BLaER1 (cell line): ENCODE measurements at regions not wholly inside any gene's neighbourhood (a gene's known extent, or its start where the extent isn't known, plus 50 kb on each side); places are given as distances from the start of the nearest gene placed in this dataset.
"Not testable (repeated sequence)": the region's sequence is repeated elsewhere in the genome, so short reads cannot be mapped to it uniquely, and the experiment has no call there.

Experiments used
- H3K27ac ChIP-seq: shearing (Covaris generic); formaldehyde crosslinking; 2 replicates; pipeline ENCODE4 v1.8.1; 2022
- H3K27me3 ChIP-seq: shearing (Covaris generic); formaldehyde crosslinking; 2 replicates; pipeline ENCODE4 v1.8.1; 2022
- H3K36me3 ChIP-seq: shearing (Covaris generic); formaldehyde crosslinking; 2 replicates; pipeline ENCODE4 v1.8.1; 2022
- H3K4me1 ChIP-seq: shearing (Covaris generic); formaldehyde crosslinking; 2 replicates; pipeline ENCODE4 v1.8.1; 2022
- H3K4me2 ChIP-seq: shearing (Covaris generic); formaldehyde crosslinking; 2 replicates; pipeline ENCODE4 v1.8.1; 2022
- H3K4me3 ChIP-seq: shearing (Covaris generic); formaldehyde crosslinking; 2 replicates; pipeline ENCODE4 v1.8.1; 2022
- H3K9ac ChIP-seq: shearing (Covaris generic); formaldehyde crosslinking; 2 replicates; pipeline ENCODE4 v1.8.1; 2022
- H3K9me3 ChIP-seq: shearing (Covaris generic); formaldehyde crosslinking; 2 replicates; pipeline ENCODE4 v1.8.1; 2022
- H4K20me1 ChIP-seq: shearing (Covaris generic); formaldehyde crosslinking; 2 replicates; pipeline ENCODE4 v1.8.1; 2022
- Cebpa-rat ChIP-seq: shearing (Covaris generic); IDR thresholded peaks from 2 replicates; pipeline ENCODE4 v1.8.1; 2022

GRCh38 chr15:96858694-96859093 is 528.2 kb downstream of the NR2F2 start:
- Histone ChIP-seq H3K36me3 (no peaks in the 10 kb centered on the region), H3K9ac (no peak overlapping the region), H3K9me3 (peaks cover 7% of the 10 kb centered on the region; the same call in 1 of the 2 replicates), H4K20me1 (no peaks in the 10 kb centered on the region), H3K27me3 (no peaks in the 10 kb centered on the region), H3K27ac (no peak overlapping the region), H3K4me1 (no peaks in the 10 kb centered on the region), H3K4me2 (no peak overlapping the region), H3K4me3 (no peak overlapping the region)
- TF ChIP-seq Cebpa-rat: no peak

GRCh38 chr15:96860741-96861140 is 530.2 kb downstream of the NR2F2 start:
- Histone ChIP-seq H3K36me3 (no peaks in the 10 kb centered on the region), H3K27me3 (no peaks in the 10 kb centered on the region), H3K9ac (no peak overlapping the region), H3K4me2 (no peak overlapping the region), H3K27ac (no peak overlapping the region), H3K4me1 (no peaks in the 10 kb centered on the region), H4K20me1 (no peaks in the 10 kb centered on the region), H3K9me3 (peaks cover 7% of the 10 kb centered on the region; the same call in 1 of the 2 replicates), H3K4me3 (no peak overlapping the region)
- TF ChIP-seq Cebpa-rat: no peak

GRCh38 chr15:96867992-96868391 is 537.5 kb downstream of the NR2F2 start:
- Histone ChIP-seq H3K27ac (no peak overlapping the region), H3K36me3 (no peaks in the 10 kb centered on the region), H3K4me3 (no peak overlapping the region), H3K9ac (no peak overlapping the region), H3K4me2 (no peak overlapping the region), H3K9me3 (peaks cover 13% of the 10 kb centered on the region), H4K20me1 (no peaks in the 10 kb centered on the region), H3K27me3 (no peaks in the 10 kb centered on the region), H3K4me1 (no peaks in the 10 kb centered on the region)
- no peak for TF ChIP-seq Cebpa-rat

GRCh38 chr15:96869122-96869521 is 538.6 kb downstream of the NR2F2 start:
- no peak for TF ChIP-seq Cebpa-rat

DNA sequence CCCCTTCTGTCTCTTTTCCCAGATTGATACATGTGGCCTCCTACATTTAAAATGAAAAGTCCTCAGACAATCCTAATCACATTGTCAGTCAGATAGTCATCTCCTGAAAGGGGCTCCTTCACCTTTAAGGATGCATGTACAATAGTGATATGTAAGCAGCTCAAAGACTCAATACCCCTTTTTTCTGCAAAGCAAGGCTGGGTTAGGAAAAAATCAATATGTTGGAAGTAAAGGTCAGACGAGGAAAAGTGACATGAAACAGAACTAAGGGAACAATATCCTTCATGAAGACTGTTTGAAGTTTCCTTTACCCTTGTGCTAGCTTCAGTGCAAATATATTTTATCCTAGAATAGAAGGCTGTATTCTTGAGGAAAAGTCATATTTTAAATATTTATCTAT is 539.3 kb downstream of the NR2F2 start:
- Histone ChIP-seq H4K20me1 (no peaks in the 10 kb centered on the region), H3K4me1 (no peaks in the 10 kb centered on the region), H3K9me3 (peaks cover 13% of the 10 kb centered on the region), H3K36me3 (no peaks in the 10 kb centered on the region), H3K9ac (no peak overlapping the region), H3K4me3 (no peak overlapping the region), H3K27me3 (no peaks in the 10 kb centered on the region), H3K27ac (no peak overlapping the region), H3K4me2 (no peak overlapping the region)
- TF ChIP-seq Cebpa-rat: no peak

More at GRCh38 chr15:96869122-96869521, 538.6 kb downstream of the NR2F2 start:
- no peaks in the 10 kb centered on the region for H3K4me1 ChIP-seq
- no peak overlapping the region for H3K4me3 ChIP-seq
- H3K36me3 ChIP-seq: no peaks in the 10 kb centered on the region
- no peak overlapping the region for H3K9ac ChIP-seq
- no peaks in the 10 kb centered on the region for H3K27me3 ChIP-seq
- H4K20me1 ChIP-seq: no peaks in the 10 kb centered on the region
- H3K27ac ChIP-seq: no peak overlapping the region
- H3K4me2 ChIP-seq: no peak overlapping the region
- peaks cover 13% of the 10 kb centered on the region for H3K9me3 ChIP-seq

DNA sequence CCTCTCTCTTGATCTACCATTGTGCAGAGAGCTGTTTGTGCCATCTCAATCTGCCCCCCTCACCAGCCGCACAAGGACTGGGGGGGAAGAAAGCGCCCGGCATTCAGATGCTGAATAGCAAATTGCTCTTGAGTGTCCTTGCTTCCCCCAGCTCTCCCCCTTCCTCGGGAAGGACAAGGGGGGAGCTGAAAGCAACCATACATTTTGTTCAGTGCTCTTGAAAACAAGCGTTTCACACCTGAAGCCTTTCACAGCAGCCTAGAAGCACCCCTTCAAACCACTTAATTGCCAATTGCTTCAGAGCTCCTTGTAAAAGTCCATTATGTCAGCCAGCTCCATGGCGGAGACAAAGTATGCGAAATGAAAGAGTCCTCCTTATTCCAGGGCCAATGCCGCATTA is 540.1 kb downstream of the NR2F2 start:
- H3K27ac ChIP-seq: no peak overlapping the region
- H3K36me3 ChIP-seq: no peaks in the 10 kb centered on the region
- no peaks in the 10 kb centered on the region for H3K27me3 ChIP-seq
- H3K9ac ChIP-seq: no peak overlapping the region
- no peak overlapping the region for H3K4me2 ChIP-seq
- no peak for TF ChIP-seq Cebpa-rat
- H4K20me1 ChIP-seq: no peaks in the 10 kb centered on the region
- no peaks in the 10 kb centered on the region for H3K4me1 ChIP-seq
- peaks cover 13% of the 10 kb centered on the region for H3K9me3 ChIP-seq
- no peak overlapping the region for H3K4me3 ChIP-seq

DNA sequence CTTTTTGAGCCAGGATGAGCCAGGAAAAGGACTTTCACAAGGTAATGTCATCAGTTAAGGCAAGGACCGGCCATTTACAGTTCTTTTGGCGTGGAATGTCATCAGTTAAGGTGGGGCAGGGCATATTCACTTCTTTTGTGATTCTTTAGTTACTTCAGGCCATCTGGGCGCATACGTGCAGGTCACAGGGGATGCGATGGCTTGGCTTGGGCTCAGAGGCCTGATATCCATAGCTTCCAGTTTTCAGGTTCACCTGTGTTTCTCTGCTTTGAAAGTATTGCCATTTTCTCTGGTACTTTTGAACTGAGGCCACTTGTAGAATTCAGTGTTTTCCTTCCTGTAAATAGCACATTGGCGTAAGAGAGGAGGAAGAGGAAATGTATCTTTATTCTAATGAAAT is 546.9 kb downstream of the NR2F2 start:
- not testable (repeated sequence) for H3K27me3 ChIP-seq, H3K4me1 ChIP-seq, H3K4me2 ChIP-seq, H4K20me1 ChIP-seq, H3K27ac ChIP-seq, H3K36me3 ChIP-seq, H3K9me3 ChIP-seq, H3K9ac ChIP-seq, H3K4me3 ChIP-seq

- no peaks in the 10 kb centered on the region for H3K27me3 ChIP-seq
- H3K4me3 ChIP-seq: no peak overlapping the region
- no peaks in the 10 kb centered on the region for H4K20me1 ChIP-seq
- H3K4me2 ChIP-seq: no peak overlapping the region
- TF ChIP-seq Cebpa-rat: no peak
- no peaks in the 10 kb centered on the region for H3K36me3 ChIP-seq
- no peaks in the 10 kb centered on the region for H3K9me3 ChIP-seq
- H3K9ac ChIP-seq: no peak overlapping the region
- H3K27ac ChIP-seq: no peak overlapping the region
- H3K4me1 ChIP-seq: no peaks in the 10 kb centered on the region
Observed at GRCh38 chr15:96878129-96878528, 547.6 kb downstream of the NR2F2 start.

GRCh38 chr15:96882121-96882772 is 551.7 kb downstream of the NR2F2 start:
- H3K9ac ChIP-seq: no peak overlapping the region
- no peak for TF ChIP-seq Cebpa-rat

DNA sequence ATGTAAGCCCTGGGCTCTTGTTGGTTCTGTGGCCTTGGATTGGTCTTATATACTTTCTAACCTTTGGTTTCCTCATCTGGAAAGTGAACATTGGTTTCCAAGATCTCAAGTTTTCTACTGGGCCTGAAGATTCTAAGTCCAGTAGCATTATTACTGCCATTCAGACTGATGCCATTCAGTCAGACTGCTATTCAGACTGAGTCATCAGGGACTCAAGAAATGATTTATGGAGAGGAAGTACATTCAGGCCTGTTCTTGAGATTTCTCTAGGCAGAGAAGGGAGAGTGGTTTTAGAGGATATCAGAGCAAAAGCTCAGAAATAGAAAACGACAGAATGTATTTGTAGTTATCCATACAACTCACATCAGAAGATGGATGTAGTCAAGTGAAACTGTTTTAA is 557.2 kb downstream of the NR2F2 start:
- Histone ChIP-seq H3K4me1 (peaks cover 7% of the 10 kb centered on the region; the same call in 1 of the 2 replicates), H4K20me1 (no peaks in the 10 kb centered on the region), H3K36me3 (no peaks in the 10 kb centered on the region), H3K9me3 (no peaks in the 10 kb centered on the region), H3K4me3 (no peak overlapping the region), H3K4me2 (no peak overlapping the region), H3K9ac (no peak overlapping the region), H3K27ac (no peak overlapping the region), H3K27me3 (no peaks in the 10 kb centered on the region; the same call in 1 of the 2 replicates)
- TF ChIP-seq Cebpa-rat: no peak

More at GRCh38 chr15:96882121-96882772, 551.7 kb downstream of the NR2F2 start:
- H3K36me3 ChIP-seq: no peaks in the 10 kb centered on the region
- no peaks in the 10 kb centered on the region for H3K27me3 ChIP-seq
- H3K4me1 ChIP-seq: no peaks in the 10 kb centered on the region
- H4K20me1 ChIP-seq: no peaks in the 10 kb centered on the region
- H3K4me3 ChIP-seq: no peak overlapping the region
- no peak overlapping the region for H3K4me2 ChIP-seq
- no peaks in the 10 kb centered on the region for H3K9me3 ChIP-seq
- H3K27ac ChIP-seq: no peak overlapping the region

- H3K9me3 ChIP-seq: no peaks in the 10 kb centered on the region
- H3K9ac ChIP-seq: no peak overlapping the region
- H3K27ac ChIP-seq: no peak overlapping the region
- no peak overlapping the region for H3K4me3 ChIP-seq
- TF ChIP-seq Cebpa-rat: no peak
- no peaks in the 10 kb centered on the region for H3K36me3 ChIP-seq
- no peaks in the 10 kb centered on the region for H4K20me1 ChIP-seq
- no peak overlapping the region for H3K4me2 ChIP-seq
- peaks cover 7% of the 10 kb centered on the region; the same call in 1 of the 2 replicates for H3K4me1 ChIP-seq
- H3K27me3 ChIP-seq: no peaks in the 10 kb centered on the region; the same call in 1 of the 2 replicates
Observed at GRCh38 chr15:96888764-96889163, 558.3 kb downstream of the NR2F2 start.
